ENCODE measurements at regions not wholly inside any gene's neighbourhood (a gene's known extent, or its start where the extent isn't known, plus 50 kb on each side); places are given as distances from the start of the nearest gene placed in this dataset.

DNA sequence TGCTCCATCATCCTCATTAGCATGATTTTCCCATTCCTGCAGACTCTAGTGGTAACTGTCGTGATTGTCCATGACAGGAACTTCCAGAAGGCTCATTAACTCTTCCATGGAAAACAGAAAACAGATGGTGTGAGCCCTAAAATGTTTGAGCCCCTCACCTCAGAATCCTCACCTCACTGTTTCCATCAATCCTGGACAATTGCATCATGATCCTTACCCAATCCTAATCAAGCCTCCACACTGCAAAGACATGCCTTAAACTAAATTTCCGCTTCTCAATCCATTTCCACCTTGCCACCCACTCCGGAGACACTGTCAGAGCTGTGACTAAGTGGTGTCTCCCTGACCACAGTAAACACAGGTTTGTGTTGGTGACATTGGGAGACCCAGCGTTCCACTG, 311.0 kb upstream of the JARID2 start:
- H3K4me3 ChIP-seq (ENCODE audit: low read depth, low read length) = no peak overlapping the region
- TF ChIP-seq, protein P1, sequence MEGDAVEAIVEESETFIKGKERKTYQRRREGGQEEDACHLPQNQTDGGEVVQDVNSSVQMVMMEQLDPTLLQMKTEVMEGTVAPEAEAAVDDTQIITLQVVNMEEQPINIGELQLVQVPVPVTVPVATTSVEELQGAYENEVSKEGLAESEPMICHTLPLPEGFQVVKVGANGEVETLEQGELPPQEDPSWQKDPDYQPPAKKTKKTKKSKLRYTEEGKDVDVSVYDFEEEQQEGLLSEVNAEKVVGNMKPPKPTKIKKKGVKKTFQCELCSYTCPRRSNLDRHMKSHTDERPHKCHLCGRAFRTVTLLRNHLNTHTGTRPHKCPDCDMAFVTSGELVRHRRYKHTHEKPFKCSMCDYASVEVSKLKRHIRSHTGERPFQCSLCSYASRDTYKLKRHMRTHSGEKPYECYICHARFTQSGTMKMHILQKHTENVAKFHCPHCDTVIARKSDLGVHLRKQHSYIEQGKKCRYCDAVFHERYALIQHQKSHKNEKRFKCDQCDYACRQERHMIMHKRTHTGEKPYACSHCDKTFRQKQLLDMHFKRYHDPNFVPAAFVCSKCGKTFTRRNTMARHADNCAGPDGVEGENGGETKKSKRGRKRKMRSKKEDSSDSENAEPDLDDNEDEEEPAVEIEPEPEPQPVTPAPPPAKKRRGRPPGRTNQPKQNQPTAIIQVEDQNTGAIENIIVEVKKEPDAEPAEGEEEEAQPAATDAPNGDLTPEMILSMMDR (IDR thresholded peaks at IDR 0.05) = no peak
- no peak overlapping the region for H3K9ac ChIP-seq
- H3K27me3 ChIP-seq (ENCODE audit: control insufficient read depth, insufficient read depth, low read length) = no peaks in the 10 kb centered on the region
- no peak overlapping the region for H3K4me2 ChIP-seq (ENCODE audit: low read length)
- H2AFZ ChIP-seq = no peak overlapping the region
- H3K4me1 ChIP-seq = no peaks in the 10 kb centered on the region
- no peaks in the 10 kb centered on the region for H3K9me3 ChIP-seq (ENCODE audit: control insufficient read depth, low read length)
- no peak overlapping the region for H3K27ac ChIP-seq
- no peaks in the 10 kb centered on the region for H3K36me3 ChIP-seq (ENCODE audit: control insufficient read depth, insufficient read depth, low read length)
- H3K79me2 ChIP-seq = no peaks in the 10 kb centered on the region

DNA sequence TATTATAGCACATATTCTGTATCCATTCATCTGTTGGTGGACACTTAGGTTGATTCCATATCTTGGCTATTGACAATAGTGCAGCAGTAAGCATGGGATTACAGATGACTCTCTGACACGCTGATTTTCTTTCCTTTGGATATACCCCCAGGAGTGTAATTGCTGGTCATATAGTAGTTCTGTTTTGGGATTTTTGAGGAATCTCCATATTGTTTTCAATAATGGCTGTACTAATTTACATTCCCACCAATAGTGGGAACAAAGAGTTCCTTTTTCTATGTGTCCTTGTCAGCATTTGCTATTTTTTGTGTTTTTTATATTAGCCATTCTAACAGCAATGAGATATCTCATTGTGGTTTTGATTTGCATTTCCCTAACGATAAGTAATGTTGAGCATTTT, 309.0 kb upstream of the JARID2 start:
- H3K4me1 ChIP-seq = no peaks in the 10 kb centered on the region
- TF ChIP-seq, protein P1 (IDR thresholded peaks at IDR 0.05) = no peak
- H3K36me3 ChIP-seq (ENCODE audit: control insufficient read depth, insufficient read depth, low read length) = no peaks in the 10 kb centered on the region
- H3K4me3 ChIP-seq (ENCODE audit: low read depth, low read length) = no peak overlapping the region
- no peak overlapping the region for H3K27ac ChIP-seq
- no peaks in the 10 kb centered on the region for H3K9me3 ChIP-seq (ENCODE audit: control insufficient read depth, low read length)
- H2AFZ ChIP-seq = no peak overlapping the region
- no peaks in the 10 kb centered on the region for H3K79me2 ChIP-seq
- H3K4me2 ChIP-seq (ENCODE audit: low read length) = no peak overlapping the region
- H3K27me3 ChIP-seq (ENCODE audit: control insufficient read depth, insufficient read depth, low read length) = no peaks in the 10 kb centered on the region
- H3K9ac ChIP-seq = no peak overlapping the region

DNA sequence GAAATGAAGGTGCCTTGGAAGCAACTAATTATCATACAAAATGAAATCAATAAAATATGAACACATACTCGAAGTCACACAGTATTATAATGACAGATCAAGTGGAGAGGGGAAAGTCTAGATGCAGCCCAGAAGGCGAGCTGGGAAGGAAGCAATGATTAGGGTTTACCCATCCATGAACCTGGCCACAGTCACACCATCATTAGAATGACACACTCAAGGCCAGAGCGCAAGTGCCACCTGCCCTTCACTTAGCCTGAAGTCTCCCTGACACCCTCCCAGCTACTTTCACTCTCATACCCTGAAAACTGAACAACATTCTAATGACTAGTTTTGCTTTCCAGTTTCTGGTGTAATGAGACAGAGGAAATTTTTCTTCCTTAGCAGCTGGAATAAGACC, 302.8 kb upstream of the JARID2 start:
- Histone ChIP-seq H3K4me2 (ENCODE audit: low read length) (no peak overlapping the region), H3K36me3 (ENCODE audit: control insufficient read depth, insufficient read depth, low read length) (no peaks in the 10 kb centered on the region), H3K27me3 (ENCODE audit: control insufficient read depth, insufficient read depth, low read length) (no peaks in the 10 kb centered on the region)

DNA sequence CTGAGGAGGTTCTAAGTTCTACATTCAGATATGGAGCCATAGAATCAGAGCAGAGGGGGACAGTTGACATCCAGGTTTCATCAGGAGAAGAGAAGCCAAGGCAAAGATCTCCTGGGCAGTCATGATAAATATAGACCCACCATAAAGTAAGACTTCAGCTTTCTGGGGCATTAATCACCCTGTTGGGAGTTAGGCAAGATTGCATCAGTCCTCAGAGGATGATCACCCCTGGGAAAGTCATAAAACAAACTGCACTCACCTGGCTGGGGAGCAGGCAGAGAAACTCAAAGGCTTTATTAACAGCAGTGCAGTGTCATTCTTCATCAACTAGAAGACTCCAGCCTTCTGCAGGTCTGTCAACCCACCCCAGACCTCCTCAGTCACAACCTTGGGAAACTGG, 301.3 kb upstream of the JARID2 start:
- Histone ChIP-seq H3K9ac (no peak overlapping the region), H3K36me3 (ENCODE audit: control insufficient read depth, insufficient read depth, low read length) (no peaks in the 10 kb centered on the region), H3K4me3 (ENCODE audit: low read depth, low read length) (no peak overlapping the region), H3K4me1 (no peaks in the 10 kb centered on the region), H3K27me3 (ENCODE audit: control insufficient read depth, insufficient read depth, low read length) (no peaks in the 10 kb centered on the region), H3K27ac (no peak overlapping the region), H2AFZ (no peak overlapping the region), H3K4me2 (ENCODE audit: low read length) (no peak overlapping the region), H3K9me3 (ENCODE audit: control insufficient read depth, low read length) (no peaks in the 10 kb centered on the region), H3K79me2 (no peaks in the 10 kb centered on the region)
- TF ChIP-seq, protein P1 (IDR thresholded peaks at IDR 0.05) = no peak

More for the DNA sequence above, 302.8 kb upstream of the JARID2 start:
- Histone ChIP-seq H3K4me3 (ENCODE audit: low read depth, low read length) (no peak overlapping the region), H2AFZ (no peak overlapping the region), H3K9me3 (ENCODE audit: control insufficient read depth, low read length) (no peaks in the 10 kb centered on the region), H3K4me1 (no peaks in the 10 kb centered on the region), H3K27ac (no peak overlapping the region), H3K9ac (no peak overlapping the region), H3K79me2 (no peaks in the 10 kb centered on the region)
- TF ChIP-seq, protein P1 (IDR thresholded peaks at IDR 0.05) = no peak

DNA sequence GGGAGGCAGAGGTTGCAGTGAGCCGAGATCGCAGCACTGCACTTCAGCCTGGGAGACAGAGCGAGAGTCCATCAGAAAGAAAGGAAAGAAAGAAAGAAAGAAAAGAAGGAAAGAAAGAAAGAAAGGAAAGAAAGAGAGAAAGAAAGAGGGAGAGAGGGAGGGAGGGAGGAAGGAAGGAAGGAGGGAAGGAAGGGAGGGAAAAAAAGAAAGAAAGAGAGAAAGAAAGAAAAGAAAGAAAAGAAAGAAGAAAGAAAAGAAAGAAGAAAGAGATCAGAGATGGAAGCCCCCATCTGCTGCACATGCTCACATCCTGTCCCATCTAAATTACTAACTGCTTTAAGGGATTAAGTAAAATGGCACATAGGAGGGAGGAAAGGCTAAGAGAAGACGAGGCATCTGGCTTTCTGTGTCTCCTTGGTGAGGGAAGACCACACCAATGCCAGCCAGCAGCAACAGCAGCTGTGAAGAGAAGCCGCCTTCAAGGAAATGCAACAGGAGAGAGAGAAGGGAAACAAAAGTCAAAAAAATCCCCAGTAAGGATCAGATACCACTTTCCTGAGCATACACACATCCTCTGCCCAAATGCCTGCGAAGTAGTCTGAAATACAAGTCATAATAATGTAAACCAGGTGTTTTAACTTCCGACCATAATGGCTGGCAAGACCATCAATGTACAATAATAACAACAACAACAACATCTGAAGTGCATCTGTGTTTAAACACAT, 300.2 kb upstream of the JARID2 start:
- TF ChIP-seq, protein P1 (IDR thresholded peaks at IDR 0.05) = no peak
- Histone ChIP-seq H3K4me3 (ENCODE audit: low read depth, low read length) (no peak overlapping the region), H3K9me3 (ENCODE audit: control insufficient read depth, low read length) (no peaks in the 10 kb centered on the region), H3K4me1 (no peaks in the 10 kb centered on the region), H3K36me3 (ENCODE audit: control insufficient read depth, insufficient read depth, low read length) (no peaks in the 10 kb centered on the region), H3K79me2 (no peaks in the 10 kb centered on the region), H3K9ac (no peak overlapping the region), H2AFZ (no peak overlapping the region), H3K4me2 (ENCODE audit: low read length) (no peak overlapping the region), H3K27ac (no peak overlapping the region), H3K27me3 (ENCODE audit: control insufficient read depth, insufficient read depth, low read length) (no peaks in the 10 kb centered on the region)

Data from parathyroid adenoma (tissue), 2 donors.